GM12892 (cell line): ENCODE measurements at regions not wholly inside any gene's neighbourhood (a gene's known extent, or its start where the extent isn't known, plus 50 kb on each side); places are given as distances from the start of the nearest gene placed in this dataset.

Source experiments
- POLR2A ChIP-seq: IDR thresholded peaks from 2 replicates; pipeline ENCODE4 v1.6.1; 2011; ENCODE audit warnings: low read depth, low read length, control low read depth
- POLR2AphosphoS5 ChIP-seq: IDR thresholded peaks from 2 replicates; pipeline ENCODE4 v1.6.1; 2011; ENCODE audit warnings: low read depth, low read length, control low read depth
- TAF1 ChIP-seq: IDR thresholded peaks from 2 replicates; pipeline ENCODE4 v1.6.1; 2011; ENCODE audit warnings: low read depth, mild to moderate bottlenecking, control low read depth, low read length, borderline replicate concordance

DNA sequence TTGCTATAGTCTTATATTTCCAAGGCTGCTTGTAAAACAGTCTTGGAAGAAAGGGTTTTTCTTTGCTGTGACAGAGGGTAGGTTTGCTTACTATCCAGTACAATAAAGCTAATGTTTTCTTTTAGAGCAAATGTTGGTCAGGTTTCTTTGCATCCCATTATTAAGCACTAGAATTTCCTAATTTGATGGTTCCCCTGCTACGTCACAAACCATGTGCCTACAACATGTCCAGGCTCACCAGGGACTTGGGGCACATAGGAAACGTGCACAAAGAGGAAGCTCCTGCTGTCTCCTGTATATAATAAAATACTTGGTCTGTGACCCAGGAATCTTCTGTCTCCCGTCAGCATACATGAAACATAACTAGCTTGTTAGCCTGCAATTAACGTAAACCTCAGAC is 486.3 kb upstream of the LRFN5 start:
- no peak for TF ChIP-seq POLR2A
- TF ChIP-seq POLR2AphosphoS5, result no peak
- TF ChIP-seq TAF1, result no peak
